RKO (cell line): ENCODE measurements at regions not wholly inside any gene's neighbourhood (a gene's known extent, or its start where the extent isn't known, plus 50 kb on each side); places are given as distances from the start of the nearest gene placed in this dataset.
"Not testable (repeated sequence)": the region's sequence is repeated elsewhere in the genome, so short reads cannot be mapped to it uniquely, and the experiment has no call there.

Experiments
- DNase-seq: peaks from one replicate; pipeline ENCODE4 v3.0.0-alpha.2; 2016; ENCODE audit warnings: low spot score

GRCh38 chr13:81025091-81025490 is 684.2 kb upstream of the SPRY2 start:
- no peak for DNase-seq

- DNase-seq = no peak
Observed at GRCh38 chr13:81021284-81021840, 680.4 kb upstream of the SPRY2 start.

- no peak for DNase-seq
Observed at GRCh38 chr13:81020010-81020409, 679.1 kb upstream of the SPRY2 start.

- no peak for DNase-seq
Observed at GRCh38 chr13:81018936-81019335, 678.0 kb upstream of the SPRY2 start.

GRCh38 chr13:81017513-81018152 is 676.7 kb upstream of the SPRY2 start:
- peak; percentile 71 for DNase-seq

- DNase-seq = no peak
Observed at GRCh38 chr13:81012031-81012430, 671.1 kb upstream of the SPRY2 start.

GRCh38 chr13:81001828-81002385 is 661.0 kb upstream of the SPRY2 start:
- DNase-seq = no peak

GRCh38 chr13:80998603-80999002 is 657.7 kb upstream of the SPRY2 start:
- not testable (repeated sequence) for DNase-seq

- DNase-seq = no peak
Observed at GRCh38 chr13:80989747-80990146, 648.8 kb upstream of the SPRY2 start.

- no peak for DNase-seq
Observed at GRCh38 chr13:80989241-80989640, 648.3 kb upstream of the SPRY2 start.

- DNase-seq = no peak
Observed at GRCh38 chr13:80988391-80989151, 647.6 kb upstream of the SPRY2 start.

- DNase-seq = peak; percentile 82
Observed at GRCh38 chr13:80979035-80979641, 638.2 kb upstream of the SPRY2 start.

- no peak for DNase-seq
Observed at GRCh38 chr13:80977168-80977567, 636.2 kb upstream of the SPRY2 start.

GRCh38 chr13:80975903-80976302 is 635.0 kb upstream of the SPRY2 start:
- DNase-seq = no peak

GRCh38 chr13:80973721-80974120 is 632.8 kb upstream of the SPRY2 start:
- DNase-seq = no peak

GRCh38 chr13:80972857-80973478 is 632.0 kb upstream of the SPRY2 start:
- DNase-seq = no peak

GRCh38 chr13:80965097-80965496 is 624.2 kb upstream of the SPRY2 start:
- no peak for DNase-seq

GRCh38 chr13:80962855-80963254 is 621.9 kb upstream of the SPRY2 start:
- no peak for DNase-seq

GRCh38 chr13:80962173-80962572 is 621.2 kb upstream of the SPRY2 start:
- peak; percentile 9 for DNase-seq

- DNase-seq = no peak
Observed at GRCh38 chr13:80957019-80957655, 616.2 kb upstream of the SPRY2 start.

- peak; percentile 17 for DNase-seq
Observed at GRCh38 chr13:80955501-80955900, 614.6 kb upstream of the SPRY2 start.

- no peak for DNase-seq
Observed at GRCh38 chr13:80952158-80952557, 611.2 kb upstream of the SPRY2 start.
